Heart right ventricle (tissue), 16 donors: ENCODE measurements at regions not wholly inside any gene's neighbourhood (a gene's known extent, or its start where the extent isn't known, plus 50 kb on each side); places are given as distances from the start of the nearest gene placed in this dataset.

Source experiments
- ATAC-seq, 8 donors: fragments of 200-7000 bp; cut with Tn5 transposase; one replicate each; pipeline ENCODE4 v1.9.1; 2020; ENCODE audit warnings: mild to moderate bottlenecking in 8 of 8, moderate library complexity in 8 of 8, moderate number of reproducible peaks in 1 of 8
- DNase-seq, 2 donors: peaks; one replicate each; pipeline ENCODE4 v3.0.0-alpha.2; 2020
- H3K27ac ChIP-seq, 10 donors: fragments of 200-600 bp; sonication (generic) in 2 of 10; one replicate each; pipeline versions ENCODE4 v1.5.0 to v1.8.0; 2020 to 2022; ENCODE audit warnings: mild to moderate bottlenecking in 3 of 10
- H3K27me3 ChIP-seq, 7 donors: fragments of 200-600 bp; one replicate each; pipeline ENCODE4 v1.8.0; 2021 to 2022; ENCODE audit warnings: mild to moderate bottlenecking in 2 of 7
- H3K36me3 ChIP-seq, 9 donors: fragments of 200-600 bp; sonication (generic) in 1 of 9; one replicate each; pipeline versions ENCODE4 v1.5.0 to v1.8.0; 2020 to 2022; ENCODE audit warnings: mild to moderate bottlenecking in 2 of 9
- H3K4me1 ChIP-seq, 9 donors: fragments of 200-600 bp; sonication (generic) in 1 of 9; one replicate each; pipeline versions ENCODE4 v1.5.0 to v1.8.0; 2020 to 2022; ENCODE audit warnings: mild to moderate bottlenecking in 4 of 9
- H3K4me3 ChIP-seq, 10 donors: fragments of 200-600 bp; sonication (generic) in 2 of 10; one replicate each; pipeline versions ENCODE4 v1.5.0 to v1.8.0; 2020 to 2022; ENCODE audit warnings: mild to moderate bottlenecking in 7 of 10, moderate library complexity in 2 of 10
- H3K9me3 ChIP-seq, 11 donors: fragments of 200-600 bp in 10 of 11; sonication (generic) in 2 of 11; one replicate each; pipeline versions ENCODE4 v1.5.0 to v1.8.0; 2013 to 2022; ENCODE audit warnings: mild to moderate bottlenecking in 2 of 11, control low read depth in 1 of 11, moderate library complexity in 1 of 11
- CTCF ChIP-seq, 9 donors: fragments of 200-600 bp; sonication (generic) in 2 of 9; IDR thresholded peaks; one replicate each; pipeline versions ENCODE4 v1.5.0 to v1.8.0; 2021 to 2022; ENCODE audit warnings: antibody characterized with exemption in 9 of 9, mild to moderate bottlenecking in 5 of 9, moderate library complexity in 1 of 9
- WGBS, 2 donors: extraction: QIAGEN DNeasy Blood & Tissue Kit; methylation state at CpG; one replicate each; pipeline ENCODE4 v1.1.7; 2013; ENCODE audit warnings: inconsistent platforms in 1 of 2; 5-methylcytosine and 5-hydroxymethylcytosine counted together
- intact Hi-C, 10 donors: fragments of 100-400 bp; cut with DNase I; formaldehyde crosslinking; loops; one replicate each; pipeline versions ENCODE4 v1.11.1 to v1.14.2; 2022
- donor health status: Arrhythmogenic right ventricular cardiomyopathy.
- donor health status: ischemic (EF 13 %, LVEDD 7.1; RV severe dilation, severe dysfunction).
- donor health status: healthy with polysubstance abuse.
- donor health status: DM: no; HTN: yes; CAD: no.
- donor health status: DM: no; HTN: no; CAD: no.
- donor health status: ischemic (EF 25% LVEDD 6.9; RV normal size, moderate dysfunction).
- donor health status: ischemic (EF 25% LVEDD 5.7; RV mildly dilated, moderate dysfunction).
- donor health status: healthy.
- donor health status: DM: yes; HTN: yes; CAD: no.
- donor health status: Ischemic cardiomyopathy.
- donor health status: ischemic (EF 35%, LVEDD 5.7; RV mildly dilated, moderate dysfunction).
- donor health status: nonischemic (EF 11% LVEDD 7.7; RV severe dilation, severe dysfunction).
- donor health status: DM: yes; HTN: yes; CAD: no.
- donor health status: PGD.
- donor health status: ischemic (EF 29% LVEDD 5.4; RV normal size, mild dysfunction).
- donor health status: nonischemic (EF 23%, LVEDD 6.1; RV moderate dilation, normal function).

GRCh38 chr13:99145461-99145860 lies 55.2 kb upstream of the UBAC2 start:
- intact Hi-C loops = no loop called here
- Histone ChIP-seq H3K4me3 (no peak overlapping the region), H3K4me1 (no peaks in the 10 kb centered on the region), H3K27ac (no peak overlapping the region), H3K36me3 (no peaks in the 10 kb centered on the region), H3K9me3 (peaks cover 0 to 8% (median 0%) of the 10 kb centered on the region in 11 donors), H3K27me3 (peaks cover 0 to 95% (median 0%) of the 10 kb centered on the region in 7 donors)
- 69 to 85% methylated on average over 4 of the region's 4 CpGs for WGBS, 2 donors
- no peak for TF ChIP-seq CTCF (IDR thresholded peaks at IDR 0.05)
- no peak for DNase-seq
- no peak for ATAC-seq

GRCh38 chr13:99150575-99151361 lies 49.9 kb upstream of the UBAC2 start:
- 72 to 79% methylated on average over 7 of the region's 7 CpGs for WGBS, 2 donors
- intact Hi-C loops = no loop called here
- H3K27me3 ChIP-seq = peaks cover 0 to 100% (median 0%) of the 10 kb centered on the region in 7 donors
- no peaks in the 10 kb centered on the region for H3K9me3 ChIP-seq
- H3K4me3 ChIP-seq = no peak overlapping the region
- no peak for ATAC-seq
- H3K36me3 ChIP-seq = no peaks in the 10 kb centered on the region
- no peak overlapping the region for H3K27ac ChIP-seq
- H3K4me1 ChIP-seq = no peaks in the 10 kb centered on the region
- DNase-seq = no peak
- TF ChIP-seq CTCF (IDR thresholded peaks at IDR 0.05) = no peak
